Gastrocnemius medialis (tissue), 4 donors: ENCODE measurements at regions not wholly inside any gene's neighbourhood (a gene's known extent, or its start where the extent isn't known, plus 50 kb on each side); places are given as distances from the start of the nearest gene placed in this dataset.

ENCODE experiments used
- ATAC-seq, 2 donors: fragments of 150-250 bp; one replicate each; pipeline ENCODE4 v1.9.1; 2016
- DNase-seq, 2 donors: peaks; one replicate each; pipeline ENCODE4 v3.0.0-alpha.2; 2019
- H3K27ac ChIP-seq, 4 donors: fragments of 200-600 bp; sonication (generic); 1 replicate in 1 of 4; 2 replicates in 3 of 4; pipeline ENCODE4 v1.5.1; 2016 to 2018; ENCODE audit warnings: mild to moderate bottlenecking in 2 of 4, moderate library complexity in 1 of 4
- H3K27me3 ChIP-seq, 3 donors: fragments of 200-600 bp; sonication (generic) in 2 of 3; 1 replicate in 1 of 3; 2 replicates in 2 of 3; pipeline versions ENCODE4 v1.5.1 to v1.6.0; 2016 to 2019; ENCODE audit warnings: mild to moderate bottlenecking in 1 of 3, moderate library complexity in 1 of 3
- H3K36me3 ChIP-seq, 2 donors: fragments of 200-600 bp; sonication (generic) in 1 of 2; one replicate each; pipeline ENCODE4 v1.5.1; 2017 to 2018
- H3K4me1 ChIP-seq, 2 donors: fragments of 200-600 bp; sonication (generic) in 1 of 2; one replicate each; pipeline ENCODE4 v1.5.1; 2016 to 2017; ENCODE audit warnings: mild to moderate bottlenecking in 2 of 2
- H3K4me3 ChIP-seq, 4 donors: fragments of 200-600 bp; sonication (generic) in 3 of 4; 1 replicate in 1 of 4; 2 replicates in 3 of 4; pipeline ENCODE4 v1.5.1; 2016 to 2019; ENCODE audit warnings: mild to moderate bottlenecking in 2 of 4
- H3K9me3 ChIP-seq, 3 donors: fragments of 200-600 bp; sonication (generic) in 2 of 3; 1 replicate in 1 of 3; 2 replicates in 2 of 3; pipeline ENCODE4 v1.5.1; 2016 to 2019
- CTCF ChIP-seq, 5 experiments: fragments of 450-650 bp in 3 of 5; fragments of 200-600 bp in 2 of 5; sonication (generic) in 2 of 5; IDR thresholded peaks in 4 of 5; conservative IDR thresholded peaks in 1 of 5; 1 replicate in 4 of 5; 2 replicates in 1 of 5; pipeline ENCODE4 v1.5.1; 2016 to 2019; ENCODE audit warnings: antibody characterized with exemption in 5 of 5, mild to moderate bottlenecking in 3 of 5, moderate library complexity in 3 of 5
- POLR2A ChIP-seq, 2 donors: fragments of 450-650 bp; IDR thresholded peaks; one replicate each; pipeline ENCODE4 v1.6.1; 2017; ENCODE audit warnings: antibody characterized with exemption in 2 of 2, mild to moderate bottlenecking in 2 of 2, moderate library complexity in 2 of 2
- in situ Hi-C, 4 donors: fragments of 200-750 bp; cut with MboI; loops; one replicate each; pipeline versions ENCODE4 v1.15.0 to v1.8.0; 2017; ENCODE audit warnings: low sequenced_read_pairs in 4 of 4
- intact Hi-C: fragments of 100-400 bp; cut with DNase I; formaldehyde crosslinking; loops from one replicate; pipeline ENCODE4 v1.15.1; 2023; ENCODE audit warnings: low total_unique reads

GRCh38 chr2:210818473-210818872 lies 262.1 kb downstream of the CPS1 start:
- Histone ChIP-seq H3K27ac (no peak overlapping the region), H3K4me3 (no peak overlapping the region), H3K36me3 (no peaks in the 10 kb centered on the region), H3K9me3 (peaks cover 0 to 3% (median 0%) of the 10 kb centered on the region in 3 donors), H3K4me1 (no peaks in the 10 kb centered on the region), H3K27me3 (no peaks in the 10 kb centered on the region)
- ATAC-seq = no peak
- intact Hi-C loops = no loop called here
- no peak for DNase-seq
- in situ Hi-C loops = no loop called here
- TF ChIP-seq POLR2A (IDR thresholded peaks at IDR 0.05) (no peak), CTCF (IDR thresholded peaks at IDR 0.05 in 4 of 5, conservative IDR thresholded peaks at IDR 0.05 in 1 of 5) (no peak)

- Histone ChIP-seq H3K27me3 (no peaks in the 10 kb centered on the region), H3K4me1 (no peaks in the 10 kb centered on the region), H3K4me3 (no peak overlapping the region), H3K9me3 (no peaks in the 10 kb centered on the region), H3K36me3 (no peaks in the 10 kb centered on the region), H3K27ac (no peak overlapping the region)
- ATAC-seq (no peak), DNase-seq (no peak)
- no peak for TF ChIP-seq CTCF (IDR thresholded peaks at IDR 0.05 in 4 of 5, conservative IDR thresholded peaks at IDR 0.05 in 1 of 5)
- no peak for TF ChIP-seq POLR2A (IDR thresholded peaks at IDR 0.05)
- in situ Hi-C loops = no loop called here
- intact Hi-C loops = no loop called here
These were observed 277.0 kb downstream of the CPS1 start for GRCh38 chr2:210833403-210833802.

GRCh38 chr2:210839034-210839433 lies 282.6 kb downstream of the CPS1 start:
- H3K27ac ChIP-seq = no peak overlapping the region
- no peaks in the 10 kb centered on the region for H3K27me3 ChIP-seq
- in situ Hi-C loops (no loop called here), intact Hi-C loops (no loop called here)
- H3K36me3 ChIP-seq = no peaks in the 10 kb centered on the region
- ATAC-seq = no peak
- no peak for TF ChIP-seq POLR2A (IDR thresholded peaks at IDR 0.05)
- TF ChIP-seq CTCF (IDR thresholded peaks at IDR 0.05 in 4 of 5, conservative IDR thresholded peaks at IDR 0.05 in 1 of 5) = no peak
- no peaks in the 10 kb centered on the region for H3K4me1 ChIP-seq
- no peak for DNase-seq
- H3K9me3 ChIP-seq = no peaks in the 10 kb centered on the region
- no peak overlapping the region for H3K4me3 ChIP-seq

- no peak overlapping the region for H3K4me3 ChIP-seq
- no peak overlapping the region for H3K27ac ChIP-seq
- no peaks in the 10 kb centered on the region for H3K36me3 ChIP-seq
- TF ChIP-seq POLR2A (IDR thresholded peaks at IDR 0.05) = no peak
- TF ChIP-seq CTCF (IDR thresholded peaks at IDR 0.05 in 4 of 5, conservative IDR thresholded peaks at IDR 0.05 in 1 of 5) = no peak
- ATAC-seq (no peak), DNase-seq (no peak)
- no peaks in the 10 kb centered on the region for H3K9me3 ChIP-seq
- in situ Hi-C loops = no loop called here
- H3K27me3 ChIP-seq = no peaks in the 10 kb centered on the region
- no peaks in the 10 kb centered on the region for H3K4me1 ChIP-seq
- intact Hi-C loops = no loop called here
These were observed 283.1 kb downstream of the CPS1 start for GRCh38 chr2:210839450-210839849.

- no peaks in the 10 kb centered on the region for H3K27me3 ChIP-seq
- ATAC-seq = no peak
- DNase-seq = no peak
- no peak overlapping the region for H3K27ac ChIP-seq
- H3K4me1 ChIP-seq = no peaks in the 10 kb centered on the region
- TF ChIP-seq POLR2A (IDR thresholded peaks at IDR 0.05) (no peak), CTCF (IDR thresholded peaks at IDR 0.05 in 4 of 5, conservative IDR thresholded peaks at IDR 0.05 in 1 of 5) (no peak)
- no peaks in the 10 kb centered on the region for H3K9me3 ChIP-seq
- H3K4me3 ChIP-seq = no peak overlapping the region
- H3K36me3 ChIP-seq = no peaks in the 10 kb centered on the region
- intact Hi-C loops = no loop called here
- in situ Hi-C loops = no loop called here
These were observed 286.5 kb downstream of the CPS1 start for GRCh38 chr2:210842896-210843295.
